GM21447 (cell line): ENCODE measurements at regions not wholly inside any gene's neighbourhood (a gene's known extent, or its start where the extent isn't known, plus 50 kb on each side); places are given as distances from the start of the nearest gene placed in this dataset.
"Not testable (repeated sequence)": the region's sequence is repeated elsewhere in the genome, so short reads cannot be mapped to it uniquely, and the experiment has no call there.

Experiments
- ATAC-seq: cut with Tn5 transposase; IDR thresholded peaks from one replicate; pipeline ENCODE4 v1.9.1; 2021; ENCODE audit not compliant: unreplicated experiment

DNA sequence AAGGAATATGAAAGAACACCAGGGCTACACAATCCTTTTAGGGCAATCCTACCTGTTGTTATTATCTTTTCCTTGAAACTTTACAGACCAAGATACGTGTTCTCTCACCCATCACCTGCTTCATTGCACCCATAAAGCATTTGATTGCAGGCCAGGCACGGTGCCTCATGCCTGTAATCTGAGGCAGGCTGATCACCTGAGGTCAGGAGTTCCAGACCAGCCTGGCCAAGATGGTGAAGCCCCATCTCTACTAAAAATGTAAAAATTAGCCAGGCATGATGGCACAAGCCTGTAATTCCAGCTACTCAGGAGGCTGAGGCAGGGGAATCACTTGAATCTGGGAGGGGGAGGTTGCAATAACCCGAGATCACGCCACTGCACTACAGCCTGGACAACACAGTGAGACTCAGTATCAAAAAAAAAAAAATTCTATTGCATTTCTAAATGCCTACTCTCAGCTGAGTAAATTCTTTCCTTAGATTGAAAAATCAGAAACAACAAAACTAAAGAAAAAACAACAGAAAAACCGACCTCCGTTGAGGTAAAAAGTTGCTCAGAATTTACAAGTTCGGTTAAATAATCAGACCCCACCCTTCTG lies 183.7 kb upstream of the TMEM132C start:
- ATAC-seq, result no peak

DNA sequence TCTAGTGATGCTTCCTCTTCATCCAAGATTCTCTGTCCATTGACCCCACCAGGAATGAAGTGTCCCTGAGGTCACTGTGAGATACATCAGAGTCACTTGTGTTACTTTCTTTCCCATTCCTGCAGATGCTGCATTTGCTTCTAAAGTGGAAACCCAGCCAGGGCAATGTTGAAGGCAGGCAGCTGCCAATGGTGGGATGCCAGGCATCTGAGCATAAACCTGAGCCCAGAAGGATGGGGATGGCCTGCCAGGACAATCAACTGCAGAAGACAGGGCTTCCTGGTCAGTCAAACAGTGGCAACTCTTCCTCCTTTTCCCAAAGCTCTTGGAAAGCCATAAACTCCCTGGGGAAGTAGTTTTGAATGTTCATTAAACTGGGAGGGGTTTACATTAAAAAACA lies 178.0 kb upstream of the TMEM132C start:
- ATAC-seq, result no peak

DNA sequence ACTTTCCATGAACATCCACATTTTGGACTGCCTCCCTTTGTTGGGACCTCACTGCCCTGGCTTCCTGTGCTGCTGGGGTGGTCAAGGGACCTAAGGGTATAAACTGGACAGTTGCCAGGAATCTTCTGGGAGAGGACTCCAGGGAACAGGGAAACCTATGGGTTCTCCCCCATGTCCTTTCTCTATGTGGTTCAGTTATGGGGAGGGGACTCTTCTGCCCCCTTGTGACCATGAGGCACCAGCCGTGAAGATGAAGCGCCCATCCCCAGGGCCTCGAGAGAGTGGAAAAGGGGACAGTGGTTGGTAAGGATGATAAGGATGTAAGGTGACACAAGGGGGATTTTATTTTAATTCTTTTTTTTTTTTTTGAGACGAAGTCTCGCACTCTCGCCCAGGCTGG lies 177.0 kb upstream of the TMEM132C start:
- ATAC-seq, result no peak

DNA sequence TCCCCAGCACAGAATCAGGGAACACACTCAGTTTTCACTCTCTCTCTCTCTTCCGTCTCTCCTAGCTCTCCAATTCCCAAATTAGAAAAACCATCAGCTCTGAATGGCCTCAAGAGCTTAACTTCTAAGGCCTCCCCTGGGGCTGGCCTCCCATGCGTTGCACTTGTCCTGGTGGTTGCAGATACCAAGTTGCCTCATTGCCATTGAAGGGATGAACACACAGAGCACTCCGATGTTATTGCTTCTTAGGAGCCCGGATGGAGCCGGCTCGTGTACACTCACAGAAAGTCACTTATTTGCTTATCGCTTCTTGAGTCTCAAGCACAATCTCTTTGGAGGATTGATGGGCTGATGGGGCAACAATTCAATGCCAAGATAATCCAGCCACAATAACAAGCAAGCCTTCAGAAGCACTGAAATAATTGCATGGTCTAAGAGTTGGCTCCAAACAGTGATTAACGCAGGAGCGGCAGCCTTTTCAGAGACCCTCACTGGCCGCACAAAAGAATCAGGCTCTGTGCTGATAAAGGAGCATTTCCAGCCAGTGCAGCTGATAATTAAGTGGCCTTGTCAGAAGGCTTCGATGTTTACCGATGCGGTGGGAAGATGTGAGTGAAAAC lies 175.8 kb upstream of the TMEM132C start:
- ATAC-seq, result no peak

DNA sequence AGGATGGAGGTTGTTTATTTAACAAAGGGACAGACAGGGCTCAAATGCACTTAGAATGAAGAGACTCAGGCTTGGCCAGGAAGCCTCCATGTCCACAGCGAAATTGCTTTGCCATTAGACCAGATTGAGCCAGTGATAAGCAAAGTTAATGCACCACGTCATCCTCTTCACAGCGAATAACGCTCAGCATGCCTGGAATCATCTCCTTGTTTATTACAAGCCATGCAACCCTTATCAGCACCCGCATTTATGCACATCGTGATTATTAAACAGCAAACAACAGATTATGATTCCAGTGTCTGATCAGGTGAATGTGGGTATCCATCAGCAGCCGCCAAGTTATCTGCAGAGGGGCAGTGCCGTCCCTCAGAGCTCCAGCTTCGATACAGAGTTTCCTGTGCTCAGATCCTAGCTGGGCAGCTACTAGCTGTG lies 175.0 kb upstream of the TMEM132C start:
- ATAC-seq, result no peak

DNA sequence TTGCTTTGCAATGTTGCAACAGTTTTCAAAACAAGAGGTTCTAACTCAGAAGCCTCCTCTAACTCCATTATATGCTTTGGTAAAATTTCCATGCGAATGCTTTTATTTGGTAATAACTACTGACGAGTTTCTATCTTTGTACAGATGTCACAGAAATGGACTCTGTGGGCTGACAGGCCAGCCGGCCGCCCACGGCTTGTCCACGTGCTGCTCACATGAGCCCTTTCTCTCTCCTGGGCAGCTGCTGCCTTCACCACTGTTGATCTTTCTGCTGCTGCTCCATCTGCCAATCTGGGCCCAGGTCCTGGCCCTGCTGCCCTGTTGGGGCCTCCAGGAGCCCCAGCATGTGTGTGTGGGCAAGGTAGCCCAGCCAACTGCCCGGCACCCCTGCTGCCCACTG lies 168.2 kb upstream of the TMEM132C start:
- ATAC-seq, result no peak

DNA sequence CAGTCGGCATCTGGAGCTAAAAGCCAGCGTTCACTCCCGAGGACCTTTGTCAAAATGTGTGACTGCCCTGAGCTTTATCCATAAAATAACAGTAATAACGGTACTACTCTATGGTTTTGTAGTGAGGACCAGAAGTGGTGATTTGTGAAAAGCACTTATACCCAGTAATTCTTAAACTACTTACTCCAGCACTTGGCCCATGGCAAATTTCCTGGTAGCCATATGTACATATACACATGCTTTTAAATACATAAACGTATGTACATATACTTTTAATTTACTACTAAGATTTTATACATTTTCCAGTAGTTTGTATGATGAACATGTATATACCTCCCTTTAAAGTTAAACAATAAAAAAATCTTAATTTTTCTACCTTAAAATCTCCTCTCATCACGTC lies 163.8 kb upstream of the TMEM132C start:
- ATAC-seq, result no peak

DNA sequence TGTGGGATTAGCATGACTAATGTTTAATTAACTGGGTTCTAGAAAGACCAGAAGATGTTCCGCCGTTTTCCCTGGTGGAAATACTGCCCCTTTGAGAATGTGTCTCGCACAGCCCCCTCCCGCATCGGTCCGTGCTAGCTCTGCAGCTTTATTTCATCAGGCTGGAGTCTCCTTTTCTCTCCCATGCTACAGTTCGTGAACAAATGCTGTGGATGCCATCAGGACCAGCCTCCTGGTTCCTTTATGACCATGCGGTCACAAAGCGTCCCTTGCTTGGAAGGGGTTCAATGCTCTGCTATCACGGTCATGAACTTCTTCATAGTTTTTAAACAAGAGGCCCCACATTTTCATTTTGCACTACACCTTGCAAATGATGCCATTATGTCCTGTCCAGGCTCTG lies 157.7 kb upstream of the TMEM132C start:
- ATAC-seq, result no peak

DNA sequence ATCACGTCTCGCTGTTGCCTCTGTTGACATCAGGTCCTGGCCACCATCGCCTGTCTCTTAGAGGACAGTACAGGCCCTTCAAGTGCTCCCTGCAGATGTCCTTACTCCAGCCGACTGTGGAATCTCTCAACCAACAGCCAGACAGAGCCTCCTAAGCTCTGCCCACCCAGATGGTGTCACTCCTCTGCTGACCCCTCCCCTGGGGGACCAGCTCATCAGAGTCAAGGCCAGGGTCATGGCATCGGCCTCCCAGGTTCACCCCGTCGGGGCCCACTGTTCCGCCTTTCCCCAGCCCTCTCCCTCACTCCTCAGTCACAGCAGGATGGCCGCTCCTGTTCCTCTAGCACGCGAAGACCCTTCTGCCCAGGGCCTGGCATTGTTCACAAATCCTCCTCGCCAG lies 157.3 kb upstream of the TMEM132C start:
- no peak for ATAC-seq

DNA sequence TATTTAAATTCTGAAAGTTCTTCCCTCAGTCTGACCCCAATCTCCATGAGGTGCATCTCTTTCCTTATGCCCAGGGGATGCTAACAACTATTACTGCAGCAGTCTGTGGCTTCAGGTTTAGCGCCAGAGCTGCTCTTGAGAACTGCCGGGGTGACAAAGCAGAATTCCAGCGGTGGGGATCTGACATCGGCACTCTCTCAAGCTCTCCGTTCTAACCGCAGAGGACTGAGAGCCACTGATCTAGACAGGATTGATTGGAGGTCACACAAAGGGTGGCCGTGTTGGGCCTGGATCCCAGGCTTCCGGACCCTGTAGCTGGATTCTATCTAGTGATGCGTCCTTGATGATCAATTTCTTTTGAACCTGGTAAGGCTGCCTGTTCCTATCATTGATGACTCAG lies 155.6 kb upstream of the TMEM132C start:
- ATAC-seq, result no peak

DNA sequence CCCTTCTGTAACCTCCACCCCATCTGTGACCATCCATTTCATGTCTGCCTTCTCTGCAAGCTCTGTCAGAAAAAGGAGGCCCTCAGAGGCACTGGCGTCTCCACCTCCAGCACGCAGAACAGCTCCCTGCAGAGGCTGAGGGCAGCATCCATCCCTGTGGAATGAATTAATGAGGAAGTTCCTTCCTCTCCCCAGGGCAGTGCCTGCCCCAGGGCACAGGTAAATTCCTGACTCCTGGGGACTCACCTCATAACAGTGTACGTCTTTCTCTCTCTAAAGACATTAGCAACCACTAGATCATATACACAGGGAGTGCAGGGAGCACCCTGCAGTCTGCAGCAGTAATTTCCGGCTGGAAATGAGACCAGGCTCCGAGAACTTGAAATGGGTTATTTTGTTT lies 155.0 kb upstream of the TMEM132C start:
- no peak for ATAC-seq

DNA sequence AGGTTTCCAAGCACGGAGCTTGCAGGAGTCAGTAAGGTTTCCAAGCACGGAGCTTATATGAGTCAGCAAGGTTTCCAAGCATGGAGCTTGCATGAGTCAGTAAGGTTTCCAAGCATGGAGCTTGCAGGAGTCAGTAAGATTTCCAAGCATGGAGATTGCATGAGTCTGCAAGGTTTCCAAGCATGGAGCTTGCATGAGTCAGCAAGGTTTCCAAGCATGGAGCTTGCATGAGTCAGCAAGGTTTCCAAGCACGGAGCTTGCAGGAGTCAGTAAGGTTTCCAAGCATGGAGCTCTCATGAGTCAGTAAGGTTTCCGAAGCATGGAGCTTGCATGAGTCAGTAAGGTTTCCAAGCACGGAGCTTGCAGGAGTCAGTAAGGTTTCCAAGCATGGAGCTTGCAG lies 153.7 kb upstream of the TMEM132C start:
- not testable (repeated sequence) for ATAC-seq

DNA sequence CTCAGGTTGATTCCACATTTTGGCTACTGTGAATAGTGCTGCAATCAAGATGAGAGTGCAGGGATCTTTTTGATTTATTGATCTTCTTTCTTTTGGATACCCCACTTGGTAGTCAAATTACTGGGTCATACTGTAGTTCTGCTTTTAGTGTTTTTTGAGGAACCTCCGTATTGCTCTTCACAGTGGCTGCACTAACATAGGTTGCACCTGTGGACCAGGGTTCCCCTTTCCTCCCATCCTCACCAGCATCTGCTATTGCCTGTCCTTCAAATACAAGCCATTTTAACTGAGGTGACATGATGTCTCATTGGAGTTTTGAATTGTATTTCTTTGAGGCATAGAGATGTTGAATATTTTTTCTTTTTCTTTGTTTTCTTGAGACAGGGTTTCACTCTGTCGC lies 152.5 kb upstream of the TMEM132C start:
- no peak for ATAC-seq

DNA sequence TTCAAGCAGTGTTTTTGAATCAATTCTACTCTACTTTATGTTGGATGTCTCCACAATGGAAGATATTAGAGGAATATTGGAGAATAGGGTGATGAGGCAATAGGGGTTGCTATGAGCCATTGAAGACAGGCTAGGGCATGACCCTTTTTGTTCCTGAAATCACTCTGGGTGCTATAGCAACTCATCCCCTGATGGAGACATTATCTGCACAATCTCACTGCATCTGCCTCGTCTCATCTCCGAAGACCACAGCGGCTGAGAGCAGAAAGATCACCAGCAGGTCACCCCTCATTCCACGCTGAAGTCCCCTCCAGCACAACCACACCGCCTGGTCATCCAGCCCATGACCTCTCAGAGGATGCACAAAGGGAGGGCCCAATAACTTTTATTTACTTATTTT lies 150.4 kb upstream of the TMEM132C start:
- ATAC-seq, result no peak

DNA sequence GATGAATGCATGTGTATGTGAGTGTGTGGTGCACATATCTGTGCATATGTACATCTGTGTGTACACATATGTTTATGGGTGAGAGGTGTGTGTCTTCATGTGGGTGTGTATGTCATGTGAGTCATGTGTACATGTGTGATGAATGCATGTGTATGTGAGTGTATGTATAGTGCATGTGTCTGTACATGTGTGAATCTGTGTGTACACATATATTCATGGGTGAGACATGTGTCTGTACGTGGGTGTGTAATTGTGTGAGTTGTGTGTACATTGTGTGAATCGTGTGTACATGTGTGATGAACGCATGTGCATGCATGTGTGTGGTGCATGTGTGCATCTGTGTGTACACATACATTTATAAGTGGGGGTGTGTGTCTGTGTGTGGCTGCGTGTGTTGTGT lies 146.9 kb upstream of the TMEM132C start:
- no peak for ATAC-seq

DNA sequence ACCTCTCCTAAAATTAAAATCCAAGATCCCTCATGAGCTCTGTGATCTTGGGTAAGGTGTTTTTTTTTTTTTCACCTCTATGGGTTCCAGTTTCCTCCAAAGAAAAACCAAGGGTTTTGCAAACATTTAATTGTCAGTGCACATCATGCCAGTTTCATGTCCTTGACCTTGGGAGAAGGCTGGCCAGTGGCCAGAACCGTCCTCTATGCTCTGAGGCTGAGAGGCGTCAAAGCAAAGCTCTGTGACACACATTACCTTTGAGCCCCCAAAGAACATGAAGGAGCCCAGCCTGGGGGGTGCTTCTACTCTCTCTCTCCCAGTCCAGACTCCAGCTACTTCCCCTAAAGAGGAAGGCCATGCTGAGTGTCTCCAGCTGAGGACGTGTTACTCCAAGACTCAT lies 145.5 kb upstream of the TMEM132C start:
- no peak for ATAC-seq

DNA sequence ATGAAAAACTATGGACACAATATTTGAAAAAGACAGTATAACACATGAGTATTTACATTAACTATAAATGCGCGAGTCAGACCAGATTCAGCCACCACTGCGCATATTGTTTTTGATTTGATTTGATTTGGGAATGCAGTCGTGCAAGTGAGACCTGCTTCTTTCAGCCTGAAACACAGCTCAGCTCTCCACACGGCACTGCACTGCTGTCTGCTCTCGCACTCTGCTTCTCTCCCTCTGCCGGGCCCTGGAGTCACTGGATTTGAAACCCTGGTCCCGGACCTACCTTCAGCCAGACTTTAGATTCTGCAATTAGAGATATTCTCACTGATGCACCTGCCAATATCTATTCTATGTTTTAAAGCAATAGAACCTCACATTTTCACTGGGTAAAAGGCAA lies 143.9 kb upstream of the TMEM132C start:
- no peak for ATAC-seq

DNA sequence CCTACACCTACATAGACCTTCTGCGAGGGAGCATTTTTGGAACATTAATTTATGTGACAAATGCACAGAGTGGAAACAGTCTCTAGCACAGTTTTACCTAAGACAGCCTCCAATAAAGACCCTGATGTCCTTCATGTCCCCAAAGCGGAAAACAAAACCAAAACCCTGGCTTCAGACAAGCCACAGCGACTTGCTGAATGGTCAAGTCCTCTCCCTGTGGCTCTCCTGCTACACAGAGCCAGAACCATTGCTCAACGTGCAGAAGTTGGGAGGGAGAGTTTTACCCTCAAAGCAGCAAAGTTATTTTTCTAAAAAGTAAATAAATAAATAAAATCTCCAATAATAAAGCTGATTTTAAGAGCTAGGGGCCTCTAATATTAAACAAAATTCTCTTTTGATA lies 135.0 kb upstream of the TMEM132C start:
- no peak for ATAC-seq

DNA sequence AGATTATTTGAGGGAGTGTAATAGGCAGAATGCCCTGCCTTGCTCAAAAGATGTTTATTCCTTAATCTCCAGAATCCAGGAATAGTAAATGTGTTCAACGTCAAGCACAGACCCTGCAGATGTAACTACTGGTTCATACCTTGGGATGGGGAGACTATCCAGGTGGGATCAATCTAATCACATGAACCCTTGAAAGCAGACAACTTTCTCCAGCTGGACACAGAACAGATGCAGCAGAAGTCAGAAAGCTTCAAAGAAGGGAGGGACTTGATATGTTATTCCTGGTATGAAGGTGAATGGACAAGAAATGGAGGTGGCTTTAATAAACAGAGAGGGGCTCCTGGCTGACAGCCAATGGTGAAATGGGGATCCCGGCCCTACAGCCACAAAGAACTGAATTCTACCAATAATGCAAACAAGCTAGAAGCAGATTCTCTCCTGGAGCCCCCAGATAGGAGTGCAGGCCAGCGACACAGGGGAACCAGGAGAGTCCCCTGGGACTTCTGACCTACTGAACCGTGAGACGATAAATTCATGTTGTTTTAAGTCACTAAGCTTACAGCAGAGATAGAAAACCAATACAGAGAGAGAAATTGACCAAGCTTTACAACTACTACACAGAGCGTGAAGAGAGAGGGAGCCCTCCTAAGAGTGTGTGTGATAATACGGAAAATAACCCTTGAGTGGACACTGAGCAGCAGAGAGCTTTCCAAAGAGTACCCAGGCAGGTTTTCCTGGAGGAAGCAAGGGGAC lies 133.5 kb upstream of the TMEM132C start:
- no peak for ATAC-seq

DNA sequence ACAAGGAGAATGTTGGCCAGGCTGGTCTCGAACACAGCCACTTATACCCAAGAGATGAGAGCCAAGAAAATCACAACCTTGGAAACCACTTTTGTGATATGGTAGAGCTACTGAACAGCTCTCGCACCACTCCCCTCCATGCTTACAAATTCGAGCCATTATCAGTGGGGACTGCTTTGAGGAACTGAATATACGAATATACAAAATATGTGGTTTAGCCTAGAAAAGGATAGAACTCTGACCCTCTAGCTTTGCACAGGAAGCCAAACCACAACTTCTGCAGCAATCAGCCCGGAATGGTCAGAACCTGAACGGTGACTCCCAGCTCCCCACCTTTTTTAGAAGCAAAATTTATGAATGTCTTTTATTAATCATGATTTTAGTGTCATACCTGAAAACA lies 129.8 kb upstream of the TMEM132C start:
- no peak for ATAC-seq

DNA sequence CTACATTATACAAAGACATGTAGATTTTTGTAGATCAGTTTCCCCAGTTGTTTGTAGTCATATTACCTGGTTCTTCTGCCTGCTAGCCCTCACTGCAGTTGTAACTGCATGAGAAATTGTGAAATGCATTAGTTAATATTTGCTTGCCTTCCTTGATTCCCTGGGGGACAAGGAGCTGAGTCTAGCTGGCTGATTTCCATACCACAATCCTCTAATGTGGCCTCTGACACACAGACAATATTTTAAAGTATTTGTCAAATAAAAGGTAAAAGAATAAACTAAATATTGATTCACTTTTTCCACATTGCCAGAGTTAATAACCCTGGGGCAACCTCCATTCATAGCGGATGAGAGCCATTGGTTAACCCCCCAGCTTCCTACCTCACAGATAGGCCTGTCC lies 128.8 kb upstream of the TMEM132C start:
- ATAC-seq, result no peak

DNA sequence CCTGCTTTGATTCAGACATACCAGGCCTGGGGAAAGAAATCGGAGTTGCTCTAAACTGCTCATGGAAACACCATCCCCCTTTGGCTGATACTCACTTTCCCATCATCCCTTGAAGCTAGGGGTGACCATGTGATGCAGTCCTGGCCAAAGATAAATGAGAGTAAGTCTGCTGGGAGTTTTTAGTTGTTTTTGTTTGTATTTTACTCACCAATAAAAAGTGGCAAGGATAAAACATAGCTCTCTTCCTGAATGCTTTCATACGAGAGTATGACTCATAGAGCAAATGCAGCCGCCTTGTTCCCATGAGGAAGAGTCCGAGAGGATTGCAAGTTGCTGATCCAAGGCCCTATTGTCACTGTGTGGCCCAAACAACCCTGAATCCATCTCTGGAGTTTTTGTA lies 126.4 kb upstream of the TMEM132C start:
- no peak for ATAC-seq

DNA sequence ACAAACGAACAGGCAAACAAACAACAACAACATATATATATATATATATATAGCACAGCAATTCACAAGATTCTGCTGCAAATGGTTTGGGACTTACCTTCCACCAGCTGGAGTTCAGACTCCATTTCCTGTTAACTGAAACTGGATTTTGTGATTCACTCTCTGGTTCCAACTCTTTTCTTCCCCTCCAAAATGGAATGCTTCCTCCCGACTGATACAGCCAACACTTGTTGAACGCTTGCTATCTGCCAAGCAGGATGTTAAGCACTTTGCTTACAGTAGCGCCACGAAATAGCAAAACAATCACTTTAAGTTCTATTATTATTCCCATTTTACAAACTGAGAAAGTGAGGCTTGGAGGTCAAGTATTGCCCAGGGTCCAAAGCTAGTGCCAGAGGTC lies 116.0 kb upstream of the TMEM132C start:
- ATAC-seq, result no peak
